ENCODE measurements at regions not wholly inside any gene's neighbourhood (a gene's known extent, or its start where the extent isn't known, plus 50 kb on each side); places are given as distances from the start of the nearest gene placed in this dataset.

DNA sequence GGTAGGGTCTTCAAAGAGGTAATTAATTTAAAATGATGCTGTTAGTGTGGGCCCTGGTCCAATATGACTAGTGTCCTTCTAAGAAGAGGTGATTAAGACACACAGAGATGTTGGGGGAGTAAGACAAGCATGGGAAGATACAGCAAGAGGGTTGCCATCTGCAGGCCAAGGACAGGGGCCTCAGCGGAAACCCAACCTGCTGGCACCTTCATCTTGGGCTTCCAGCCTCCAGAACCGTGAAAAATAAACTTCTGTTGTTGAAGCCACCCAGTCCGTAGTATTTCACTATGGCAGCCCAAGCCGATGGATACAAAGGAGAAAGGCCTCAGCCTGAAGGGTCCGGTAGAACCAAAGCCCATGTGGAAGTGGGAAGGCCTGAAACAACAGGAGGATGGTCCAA lies 161.7 kb upstream of the UBE2E1 start:
- DNase-seq, result no peak

DNA sequence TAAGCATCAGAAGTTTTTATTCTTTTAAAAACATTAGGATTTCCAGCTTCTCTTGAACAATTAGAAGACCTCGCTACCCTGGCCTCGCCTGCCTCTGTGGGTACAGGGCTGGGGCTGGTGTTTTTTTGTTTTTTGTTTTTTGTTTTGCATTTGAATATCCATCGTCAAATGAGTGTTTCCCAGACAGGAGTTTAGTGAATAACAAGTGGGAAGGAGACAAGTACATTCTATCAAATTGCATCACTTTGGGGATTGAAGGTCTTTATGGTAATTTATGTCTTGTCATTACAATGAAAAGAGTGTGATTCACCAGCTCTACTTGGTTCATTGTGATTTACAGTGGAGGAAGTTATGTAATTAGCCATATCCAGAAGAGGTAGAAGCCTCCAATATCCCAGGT lies 161.1 kb upstream of the UBE2E1 start:
- DNase-seq, result no peak

DNA sequence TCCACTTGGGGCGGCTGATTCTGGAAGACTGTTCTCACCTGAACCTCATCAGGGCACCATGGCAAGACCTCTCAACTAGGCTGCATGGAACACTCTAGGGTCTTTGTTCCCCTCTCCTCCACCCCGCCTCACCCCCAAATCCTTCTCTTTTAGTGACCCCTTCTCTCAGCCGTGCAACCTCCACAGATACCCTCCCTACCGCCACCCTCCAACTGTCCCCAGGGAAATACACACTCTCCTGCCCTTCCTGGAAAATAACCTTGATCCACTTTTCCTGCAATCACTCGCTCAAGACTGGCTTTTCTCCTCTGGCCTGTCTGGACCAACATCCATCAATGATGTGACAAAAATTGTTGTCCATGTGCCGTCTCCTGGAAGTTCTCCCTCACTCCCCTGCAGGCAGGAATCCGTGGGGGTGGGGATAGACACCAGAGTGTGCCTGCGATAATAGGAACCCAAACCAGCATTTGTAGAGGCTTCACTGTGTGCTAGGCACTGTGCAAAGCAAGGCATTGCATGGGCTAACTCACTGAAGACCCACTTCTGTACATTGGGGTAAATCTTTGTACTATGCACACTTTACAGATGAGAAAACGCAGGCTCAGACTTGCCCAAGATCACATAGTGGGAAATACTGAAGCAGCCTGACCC lies 160.1 kb upstream of the UBE2E1 start:
- no peak for DNase-seq

DNA sequence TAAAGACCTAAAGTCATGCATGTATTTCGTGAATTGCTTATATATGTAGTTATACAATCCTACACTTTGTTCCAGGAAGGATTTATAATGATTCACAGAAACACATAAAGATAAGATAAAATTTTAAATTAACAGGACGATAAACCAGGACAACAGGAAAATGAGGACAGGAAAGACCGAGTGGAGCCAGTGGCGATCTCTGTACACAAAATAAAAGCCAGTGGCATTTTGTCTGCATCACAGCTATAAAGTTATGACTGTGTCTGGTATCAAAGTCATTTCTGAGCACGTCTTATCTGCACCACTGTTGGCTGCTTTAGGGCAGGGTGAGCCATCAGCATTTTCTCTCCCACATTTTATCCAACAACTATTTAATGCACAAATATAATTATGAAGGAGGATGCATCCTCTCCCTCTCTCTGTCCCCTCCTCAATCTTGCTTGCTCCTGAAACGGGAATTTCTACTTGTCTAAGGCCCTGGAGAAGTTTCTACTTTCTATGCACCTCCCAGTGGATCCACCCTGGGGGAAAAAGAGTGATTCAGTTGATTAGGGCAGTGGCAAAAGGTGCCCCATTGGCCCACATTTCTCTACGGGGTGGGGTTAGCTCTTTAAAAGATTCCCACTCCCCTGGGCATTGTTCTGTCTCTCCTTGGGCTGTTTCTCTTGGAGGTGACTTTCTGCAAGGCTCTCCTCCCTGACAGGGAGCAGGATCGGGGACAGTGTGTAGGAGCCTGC lies 159.4 kb upstream of the UBE2E1 start:
- no peak for DNase-seq

DNA sequence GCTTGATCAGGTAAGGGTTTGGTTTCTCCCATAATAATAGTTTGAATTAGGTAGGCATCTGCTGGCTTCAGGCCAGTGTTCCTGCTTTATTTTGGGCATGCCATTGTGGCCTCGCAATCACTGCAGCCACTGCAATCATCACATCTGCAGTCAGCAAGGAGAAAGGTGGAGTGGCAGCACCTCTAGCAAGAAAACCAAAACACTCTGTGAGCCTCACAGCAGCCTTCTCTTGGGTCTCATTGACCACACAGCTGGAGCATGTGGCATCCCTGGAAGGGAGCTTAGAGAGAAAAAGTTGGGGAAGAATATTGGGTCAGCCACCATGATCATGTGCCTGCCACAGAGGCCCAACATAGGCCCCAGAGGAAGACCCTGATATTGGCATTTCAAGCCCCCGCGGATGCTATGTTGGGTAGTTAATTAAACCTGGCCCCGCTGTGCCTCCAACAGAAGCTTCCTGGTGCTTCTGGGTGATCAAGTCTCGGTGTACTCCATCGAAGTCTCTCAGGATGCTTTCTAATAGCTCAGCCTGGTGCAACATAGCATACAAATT lies 158.0 kb upstream of the UBE2E1 start:
- no peak for DNase-seq

DNA sequence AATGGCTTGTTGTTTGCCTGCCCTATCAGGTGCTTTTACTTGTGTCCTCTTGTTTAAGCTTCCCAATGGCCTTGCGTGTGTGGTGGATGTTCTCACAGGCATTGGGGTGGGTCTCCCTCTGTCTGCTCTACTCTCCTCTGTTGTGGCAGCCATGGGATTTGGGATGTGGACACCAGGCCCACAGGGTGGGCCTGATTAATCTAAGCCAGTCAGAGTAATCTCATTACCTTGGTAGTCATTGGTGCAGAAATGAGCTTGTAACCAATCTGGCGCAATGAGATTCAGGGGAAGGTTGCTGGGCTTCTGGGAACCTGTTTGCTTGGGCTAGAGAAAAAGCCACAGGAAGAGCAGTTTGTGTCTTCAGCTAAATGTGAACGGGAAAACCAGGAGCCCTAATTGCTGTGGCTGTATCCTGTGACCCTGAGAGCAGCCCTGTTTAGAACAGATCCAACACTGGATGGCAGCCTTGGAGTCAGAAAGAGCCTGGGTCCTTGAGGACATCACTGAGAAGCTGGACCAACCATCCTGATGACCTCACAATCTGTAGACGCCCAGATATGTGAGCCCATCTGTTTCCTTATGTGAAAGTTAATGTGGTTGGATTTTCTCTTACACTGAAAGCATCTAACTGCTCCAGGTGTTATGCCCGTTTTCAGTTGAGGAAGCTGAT lies 157.3 kb upstream of the UBE2E1 start:
- DNase-seq, result peak in 3 of 4 experiments; percentile 36 to 40 (median 37)

DNA sequence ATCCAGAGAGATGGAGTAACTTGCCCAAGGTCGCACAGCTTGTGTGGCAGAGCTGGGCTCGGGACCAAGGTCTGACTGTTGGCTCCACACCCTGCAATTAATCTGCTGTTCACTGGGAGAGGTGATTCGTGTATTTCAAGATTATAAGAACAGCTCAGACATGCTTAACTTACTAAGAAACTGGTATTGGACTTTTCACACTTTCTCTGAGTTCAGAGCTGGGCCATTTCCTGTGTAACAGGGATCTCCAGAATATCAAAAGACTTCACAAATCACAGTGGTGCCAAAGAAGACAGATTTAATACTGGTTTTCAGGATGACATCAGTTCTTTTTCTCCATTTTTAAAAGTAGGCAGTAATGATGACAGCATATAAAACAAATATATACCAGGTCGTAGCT lies 156.8 kb upstream of the UBE2E1 start:
- no peak for DNase-seq

DNA sequence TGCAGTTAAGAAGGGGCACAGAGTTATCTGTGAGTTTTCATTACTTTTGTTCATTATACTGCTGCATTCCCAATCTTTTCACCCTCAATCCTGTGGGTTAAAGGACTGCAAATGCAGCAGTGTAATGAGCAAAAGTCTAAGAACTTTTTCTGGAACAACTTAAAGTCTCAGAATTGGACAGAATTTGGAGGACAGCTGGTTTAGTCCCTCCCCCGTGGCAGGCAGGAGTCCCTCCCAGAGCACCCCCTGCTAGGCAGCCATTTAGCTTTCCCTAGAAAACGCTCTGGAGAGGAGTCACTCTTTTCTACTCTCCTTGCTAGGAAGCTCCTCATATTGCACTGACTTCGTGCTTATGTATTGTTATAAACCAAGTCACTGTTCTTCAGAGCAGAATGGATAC lies 156.3 kb upstream of the UBE2E1 start:
- DNase-seq, result no peak

DNA sequence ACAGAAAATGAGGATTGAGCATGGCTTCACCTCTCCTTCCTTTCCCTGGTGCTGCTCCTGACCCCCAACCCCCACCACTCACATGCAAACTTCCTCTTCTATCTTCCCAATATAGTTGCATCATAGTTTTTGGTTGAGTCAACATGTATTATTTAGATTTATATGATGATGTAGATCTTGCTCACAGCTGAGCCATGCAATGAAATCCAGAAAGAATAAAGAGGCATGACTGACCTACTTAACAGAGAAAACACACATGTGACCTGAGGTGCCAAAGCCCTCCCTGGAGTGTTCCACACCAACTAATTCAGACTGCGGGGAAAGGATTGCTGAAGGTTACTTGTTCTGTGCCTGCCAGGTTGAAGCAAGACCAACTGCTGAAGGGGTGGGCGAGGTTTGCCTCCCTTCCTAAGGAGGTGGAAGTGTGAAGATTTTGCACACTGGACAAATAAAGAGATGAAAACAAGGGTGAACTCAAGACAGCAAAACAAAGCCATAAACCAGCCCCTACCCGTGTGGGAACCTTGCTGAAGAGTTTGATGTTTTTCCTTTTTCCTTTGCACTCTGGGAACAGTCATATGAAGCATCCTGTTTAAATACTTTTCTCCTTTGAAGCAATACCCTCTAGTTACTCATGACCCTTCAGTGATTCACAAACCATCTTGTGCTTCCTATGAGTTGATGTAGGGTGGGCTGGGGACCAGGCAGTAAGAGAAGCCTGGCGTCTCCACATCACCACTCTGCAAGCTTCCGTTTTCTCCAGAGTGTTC lies 155.2 kb upstream of the UBE2E1 start:
- peak; percentile 51 to 85 (median 70) for DNase-seq

DNA sequence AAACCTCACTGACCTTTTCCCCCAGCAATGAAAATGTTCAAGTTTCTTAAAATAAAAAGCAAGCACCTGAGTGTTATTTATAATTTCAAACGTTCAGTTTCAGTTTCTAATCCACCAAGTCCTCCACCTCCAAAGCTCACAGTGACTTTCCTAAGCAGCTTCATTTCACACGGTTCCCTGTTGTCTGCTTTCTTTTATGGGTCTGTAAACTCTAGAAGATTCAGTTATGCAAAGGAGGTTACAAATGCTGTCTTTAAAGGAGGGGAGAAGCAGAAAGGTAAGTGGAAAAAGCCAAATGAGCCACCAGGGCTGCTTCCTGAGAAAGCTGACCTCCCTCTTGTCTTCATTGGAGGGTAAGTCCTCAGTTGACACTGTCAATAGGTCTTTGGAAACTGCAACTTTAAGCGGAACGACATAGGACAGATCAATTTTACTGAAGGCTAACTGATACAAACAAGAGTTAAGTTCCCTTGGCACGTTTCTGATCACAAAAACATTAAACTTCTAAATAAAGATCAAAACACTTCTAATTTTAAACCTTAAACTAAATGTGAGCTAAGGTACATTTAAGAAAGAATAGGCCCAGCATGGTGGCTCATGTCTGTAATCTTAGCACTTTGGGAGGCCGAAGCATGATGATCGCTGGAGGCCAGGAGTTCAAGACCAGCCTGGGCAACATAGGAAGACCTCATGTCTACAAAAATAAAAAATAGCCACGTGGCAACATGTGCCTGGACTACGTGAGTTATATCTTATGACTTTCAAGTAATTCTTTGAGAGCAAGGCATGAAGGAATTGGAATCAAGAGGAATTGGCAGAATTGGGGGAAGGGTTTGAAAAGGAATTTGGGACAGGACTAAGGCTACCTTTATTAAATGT lies 151.9 kb upstream of the UBE2E1 start:
- no peak for DNase-seq

DNA sequence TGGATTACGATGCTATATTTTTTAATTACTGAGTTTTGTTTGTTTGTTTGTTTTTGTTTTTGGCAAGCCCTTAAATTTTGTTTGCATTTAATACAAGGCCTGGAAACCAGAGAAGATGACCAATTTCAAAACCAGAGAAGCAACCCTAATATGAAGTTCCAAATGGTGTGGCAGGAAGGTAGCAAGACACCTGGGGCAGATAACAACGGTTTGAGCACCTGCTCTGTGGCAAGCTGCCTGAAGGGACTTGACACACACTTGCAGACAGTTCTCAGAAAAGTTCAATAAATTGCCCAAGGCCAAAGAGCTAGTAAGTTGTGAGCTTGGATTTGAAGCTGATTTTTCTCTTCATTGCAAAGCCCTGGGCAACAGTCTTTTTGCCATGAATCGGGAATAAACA lies 151.2 kb upstream of the UBE2E1 start:
- no peak for DNase-seq

DNA sequence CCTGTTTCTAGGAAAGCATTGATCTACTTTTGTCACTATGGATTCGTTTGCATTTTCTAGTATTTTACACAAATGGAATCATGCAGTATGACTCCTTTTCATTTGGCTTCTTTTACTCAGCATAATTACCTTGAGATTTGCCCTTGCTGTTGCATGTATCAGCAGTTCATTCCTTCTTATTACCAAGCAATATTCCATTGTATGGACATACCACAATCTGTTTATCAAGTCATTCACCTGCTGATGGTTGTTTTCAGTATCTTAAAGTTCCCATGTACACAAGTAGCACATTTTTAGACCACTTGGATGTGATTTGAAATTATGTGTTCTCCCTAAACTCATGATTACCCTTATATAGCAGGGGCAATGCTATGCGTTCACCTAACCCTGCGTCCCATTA lies 150.0 kb upstream of the UBE2E1 start:
- no peak for DNase-seq

DNA sequence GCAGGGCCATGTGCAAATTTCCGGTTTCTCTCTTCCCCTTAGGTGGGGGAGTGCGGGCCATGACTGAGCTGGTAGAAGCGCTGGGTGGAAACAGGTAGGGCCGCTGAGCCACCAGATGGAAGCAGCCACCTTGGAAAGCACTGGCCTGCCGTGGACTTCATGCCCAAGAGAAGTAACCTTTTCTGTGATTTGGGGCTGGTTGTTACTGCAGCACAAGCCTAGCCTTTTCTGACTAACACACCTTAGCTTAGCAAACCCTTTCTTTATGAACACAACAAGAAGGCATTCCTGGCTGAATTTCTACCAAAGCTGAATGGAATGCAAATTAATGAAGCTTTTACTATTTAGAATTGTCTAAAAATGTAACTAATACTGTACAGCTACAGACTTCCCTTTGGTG lies 149.6 kb upstream of the UBE2E1 start:
- DNase-seq, result no peak

DNA sequence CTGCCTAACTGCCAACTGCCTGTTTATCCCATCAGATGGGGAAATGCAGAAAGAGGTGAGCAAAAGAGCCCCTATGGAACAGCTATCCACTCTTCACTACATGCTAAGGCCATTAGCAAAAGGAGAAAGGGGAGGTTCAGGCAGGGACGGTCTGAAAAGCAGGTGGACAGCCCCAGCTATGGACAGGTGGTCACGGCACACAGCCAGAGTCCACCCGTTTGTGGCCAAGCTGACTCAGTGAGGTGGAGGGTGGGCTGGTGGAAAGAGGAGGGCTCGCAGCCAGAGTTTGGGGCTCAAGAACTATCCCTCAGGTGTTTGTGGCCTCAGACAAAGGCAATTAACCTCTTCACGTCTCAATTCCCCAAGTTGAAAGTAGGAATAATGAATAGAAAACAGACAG lies 148.9 kb upstream of the UBE2E1 start:
- no peak for DNase-seq

DNA sequence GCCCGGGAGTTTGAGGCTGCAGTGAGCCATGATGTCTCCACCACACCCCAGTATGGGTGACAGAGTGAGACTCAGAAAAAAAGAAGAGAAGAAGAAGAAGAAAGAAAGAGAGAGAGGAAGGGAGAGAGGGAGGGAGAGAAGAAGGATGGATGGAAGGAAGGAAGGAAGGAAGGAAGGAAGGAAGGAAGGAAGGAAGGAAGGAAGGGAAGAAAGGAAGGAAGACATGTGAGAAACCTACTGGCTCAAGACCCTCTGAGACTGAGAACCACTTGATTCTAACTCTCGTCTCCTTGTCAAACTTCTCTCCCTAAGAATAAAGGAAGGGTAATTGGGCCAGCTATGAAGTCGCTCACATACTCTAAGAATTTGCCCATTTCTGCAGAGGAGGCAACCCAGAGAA lies 148.1 kb upstream of the UBE2E1 start:
- no peak for DNase-seq

DNA sequence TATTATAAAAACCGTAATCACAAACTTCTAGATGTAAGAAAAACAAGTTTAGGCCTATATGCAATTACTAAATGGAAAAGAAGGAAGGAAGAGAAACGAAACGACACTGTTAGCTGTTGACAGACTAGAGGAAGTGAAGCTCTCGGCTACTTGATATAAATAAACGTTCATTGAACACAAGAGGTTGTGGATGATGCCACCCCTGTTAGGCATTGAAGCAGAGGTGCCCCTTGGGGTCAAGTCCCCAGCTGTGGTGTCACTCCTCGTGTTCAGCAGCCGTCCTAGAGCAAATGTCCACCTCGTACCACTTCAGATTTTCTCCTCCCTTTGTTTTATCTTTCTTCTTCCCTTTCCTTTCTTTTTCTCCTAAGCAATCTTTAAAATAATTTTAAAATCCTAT lies 146.5 kb upstream of the UBE2E1 start:
- peak; percentile 39 to 79 (median 58) for DNase-seq

DNA sequence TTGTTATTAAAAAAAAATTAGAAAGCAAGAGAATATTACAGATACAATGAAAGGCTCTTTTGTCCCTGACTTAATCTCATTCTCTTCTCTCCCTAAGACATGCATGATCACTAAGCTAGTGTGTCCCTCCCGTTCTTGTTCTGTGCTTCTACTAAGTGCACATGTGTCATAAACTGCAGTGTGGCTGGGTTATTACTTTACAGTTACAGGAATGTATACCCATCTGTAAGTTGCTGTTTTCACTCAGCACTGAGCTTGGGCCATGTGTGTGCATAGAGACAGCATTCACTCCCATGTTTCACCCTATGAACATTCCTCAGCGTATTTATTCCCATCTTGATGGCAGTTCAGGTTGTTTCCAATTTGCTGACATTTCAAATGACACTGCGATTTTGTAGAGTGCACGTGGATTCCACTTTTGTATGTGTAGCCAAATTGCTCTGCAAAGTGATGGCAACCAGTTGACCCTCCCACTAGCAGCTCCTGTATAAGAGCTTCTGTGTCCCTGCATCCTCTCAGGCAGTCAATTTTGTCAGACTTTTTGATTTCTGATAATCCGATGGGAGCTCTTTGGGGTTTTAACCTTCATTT lies 145.8 kb upstream of the UBE2E1 start:
- no peak for DNase-seq

DNA sequence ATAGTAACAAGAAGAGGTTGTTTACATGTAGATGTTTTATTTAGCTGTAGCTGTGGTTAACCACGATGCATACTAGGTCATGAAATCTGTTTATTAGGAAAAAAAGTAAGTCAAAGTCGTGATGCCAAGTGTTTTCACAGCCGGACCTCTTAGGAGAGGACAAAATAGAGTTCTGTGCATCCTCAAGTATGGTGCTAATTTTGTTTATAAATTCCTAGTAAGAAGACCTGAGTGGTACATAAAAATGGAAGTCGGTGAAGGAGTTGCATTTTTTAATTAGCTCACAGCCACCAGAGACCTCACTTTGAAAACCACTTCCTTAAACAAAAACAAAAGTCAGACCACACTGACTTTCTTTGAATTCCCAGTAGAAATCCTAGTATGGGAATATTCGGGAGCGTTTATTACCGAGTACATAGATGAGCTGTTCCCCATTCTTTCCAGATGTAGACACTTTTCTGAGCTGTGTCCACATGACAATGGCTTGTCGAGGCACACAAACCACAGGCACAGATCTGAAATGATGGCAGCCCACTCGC lies 143.6 kb upstream of the UBE2E1 start:
- peak in 2 of 4 experiments; percentile 14 to 28 for DNase-seq

DNA sequence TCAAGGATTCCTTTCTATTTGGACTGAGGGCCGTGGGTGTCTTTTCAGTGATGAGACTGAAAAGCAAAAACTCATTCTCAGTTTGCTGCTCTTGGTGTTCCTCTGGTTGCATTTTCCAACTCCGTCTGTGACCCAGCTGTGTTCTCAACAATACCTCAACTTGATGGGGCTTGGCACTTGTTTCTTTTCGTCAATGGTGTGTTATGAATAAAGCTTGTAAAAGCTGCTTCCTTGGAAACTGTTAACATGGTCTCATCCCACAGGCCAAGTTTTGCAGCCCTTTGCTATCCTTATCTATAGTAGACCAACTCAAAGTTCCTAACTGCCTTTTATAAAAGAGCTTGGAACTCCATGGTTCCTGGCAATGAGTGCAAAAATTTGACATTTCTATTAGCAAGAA lies 142.5 kb upstream of the UBE2E1 start:
- DNase-seq, result no peak

DNA sequence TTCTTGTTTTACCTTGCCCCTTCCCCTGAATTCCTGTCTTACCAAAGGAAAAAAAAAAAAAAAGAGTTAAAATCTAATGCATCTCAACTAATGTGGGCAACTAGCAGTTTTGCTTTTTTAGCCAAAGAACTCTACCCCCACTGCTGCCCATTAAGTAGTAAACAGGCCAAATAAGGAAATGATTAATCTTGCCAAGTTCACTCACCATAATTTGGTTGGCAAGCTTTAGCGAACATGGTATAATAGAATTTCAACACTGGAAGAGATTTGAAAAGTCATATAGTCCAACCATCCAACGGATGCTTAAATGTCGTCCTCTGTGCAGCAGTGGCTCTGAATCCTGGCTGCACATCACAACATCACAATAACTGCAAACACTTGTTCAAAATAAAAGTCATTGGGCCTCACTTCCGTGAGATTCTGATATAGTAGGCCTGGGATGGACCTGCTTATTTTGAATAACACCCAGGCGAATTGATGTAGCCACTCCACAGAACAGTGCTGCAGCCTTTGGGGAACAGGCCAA lies 142.0 kb upstream of the UBE2E1 start:
- DNase-seq, result no peak

DNA sequence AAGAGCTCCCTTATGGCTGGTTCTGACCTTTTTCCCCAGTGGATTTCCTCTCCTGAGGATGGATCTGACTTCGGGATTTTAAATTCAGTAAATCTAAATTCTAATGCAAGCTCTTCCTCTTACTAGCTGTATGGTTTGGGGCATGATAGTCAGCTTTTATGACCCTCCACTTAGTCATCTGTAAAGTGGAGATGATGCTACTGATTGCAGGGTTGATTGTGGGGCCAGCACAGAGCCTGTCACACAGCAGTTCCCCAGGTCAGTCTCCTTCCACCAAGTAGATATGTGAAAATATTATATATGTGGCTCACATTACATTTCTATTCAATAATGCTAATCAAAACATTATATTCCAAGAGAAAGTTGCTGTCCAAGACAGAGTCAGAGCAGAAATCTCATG lies 141.3 kb upstream of the UBE2E1 start:
- DNase-seq, result no peak
